ENCODE measurements at regions not wholly inside any gene's neighbourhood (a gene's known extent, or its start where the extent isn't known, plus 50 kb on each side); places are given as distances from the start of the nearest gene placed in this dataset.
"Not testable (repeated sequence)": the region's sequence is repeated elsewhere in the genome, so short reads cannot be mapped to it uniquely, and the experiment has no call there.

DNA sequence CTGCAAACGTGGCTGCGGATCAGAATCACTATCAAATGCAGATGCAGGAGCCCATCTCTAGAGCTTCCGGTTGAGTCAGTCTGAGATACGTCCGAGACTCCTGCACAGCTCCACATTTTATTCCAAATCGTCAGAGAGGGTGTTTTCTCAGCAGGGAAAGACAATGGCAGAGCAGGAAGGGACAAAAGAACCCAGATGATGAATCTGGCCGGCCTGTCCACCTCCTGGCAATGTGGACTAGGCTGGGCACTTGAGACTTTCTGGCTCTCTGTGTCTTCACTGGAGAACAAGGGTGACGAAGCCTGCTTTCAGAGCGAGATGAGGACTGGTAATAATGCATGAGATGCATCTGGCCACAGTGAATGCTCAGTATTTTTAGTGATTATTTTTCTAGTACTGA, 255.9 kb upstream of the MYT1L start:
- no peak overlapping the region for H3K4me3 ChIP-seq (ENCODE audit: low read depth, low read length)

DNA sequence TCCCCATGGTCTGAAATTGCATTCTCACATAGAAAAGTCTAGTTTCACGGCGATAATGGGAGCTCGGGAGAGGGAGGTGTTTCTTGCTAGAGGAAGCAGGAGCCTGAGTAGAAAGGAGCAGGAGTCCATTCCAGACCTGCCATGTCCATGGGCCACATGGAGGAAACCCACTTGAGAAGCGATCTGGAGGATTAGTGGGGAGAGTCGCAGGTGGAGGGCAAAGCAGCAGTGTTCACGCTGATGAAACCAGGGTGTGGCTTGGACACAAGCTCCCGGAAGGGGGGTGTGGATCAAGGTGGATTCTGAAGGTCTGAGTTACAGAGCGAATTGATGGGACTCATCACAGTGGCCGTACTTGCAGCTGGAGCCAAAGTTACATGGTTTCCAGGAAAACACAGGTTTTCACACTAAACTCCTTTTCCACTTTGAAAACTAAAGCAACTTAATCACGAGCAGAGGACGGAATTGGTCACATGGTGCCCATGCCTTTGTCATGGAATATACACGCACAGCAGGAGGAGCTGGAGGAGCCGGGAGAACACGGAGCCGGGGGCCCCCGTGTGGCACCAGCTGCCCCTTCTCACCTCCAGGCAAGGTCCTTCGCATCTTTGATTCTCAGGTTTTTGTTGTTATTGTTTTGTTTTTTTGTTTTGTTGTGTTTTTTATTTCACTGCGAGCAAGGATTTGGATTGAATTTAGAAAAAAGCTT, 255.1 kb upstream of the MYT1L start:
- no peak overlapping the region for H3K4me3 ChIP-seq (ENCODE audit: low read depth, low read length)

DNA sequence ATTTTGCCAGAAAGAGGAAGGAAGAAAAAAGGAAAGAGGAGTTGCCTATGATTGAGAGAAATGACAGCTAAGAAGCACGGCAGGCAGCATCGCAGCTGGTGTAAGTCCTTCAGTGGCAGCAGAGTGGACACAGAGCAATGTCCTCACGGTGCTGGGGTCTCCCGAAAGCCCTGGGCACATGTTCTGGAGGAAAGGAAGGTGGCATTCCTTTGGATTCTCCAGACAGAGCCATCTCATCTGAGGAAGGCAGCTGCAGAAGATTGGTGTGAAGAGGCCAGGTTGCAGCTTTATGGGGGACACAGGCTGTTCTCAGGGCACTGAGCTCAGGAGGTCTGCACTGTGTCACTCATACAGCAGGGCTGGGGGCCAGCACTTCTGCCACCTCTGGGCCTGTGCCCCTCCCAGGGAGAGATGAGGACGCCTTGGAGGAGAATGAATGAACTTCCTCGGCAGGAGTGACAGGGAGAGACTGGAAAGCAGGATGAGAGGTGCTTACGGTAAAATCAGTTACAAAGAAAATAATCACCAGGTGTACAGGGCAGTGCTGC, 252.0 kb upstream of the MYT1L start:
- H3K4me3 ChIP-seq (ENCODE audit: low read depth, low read length): no peak overlapping the region

DNA sequence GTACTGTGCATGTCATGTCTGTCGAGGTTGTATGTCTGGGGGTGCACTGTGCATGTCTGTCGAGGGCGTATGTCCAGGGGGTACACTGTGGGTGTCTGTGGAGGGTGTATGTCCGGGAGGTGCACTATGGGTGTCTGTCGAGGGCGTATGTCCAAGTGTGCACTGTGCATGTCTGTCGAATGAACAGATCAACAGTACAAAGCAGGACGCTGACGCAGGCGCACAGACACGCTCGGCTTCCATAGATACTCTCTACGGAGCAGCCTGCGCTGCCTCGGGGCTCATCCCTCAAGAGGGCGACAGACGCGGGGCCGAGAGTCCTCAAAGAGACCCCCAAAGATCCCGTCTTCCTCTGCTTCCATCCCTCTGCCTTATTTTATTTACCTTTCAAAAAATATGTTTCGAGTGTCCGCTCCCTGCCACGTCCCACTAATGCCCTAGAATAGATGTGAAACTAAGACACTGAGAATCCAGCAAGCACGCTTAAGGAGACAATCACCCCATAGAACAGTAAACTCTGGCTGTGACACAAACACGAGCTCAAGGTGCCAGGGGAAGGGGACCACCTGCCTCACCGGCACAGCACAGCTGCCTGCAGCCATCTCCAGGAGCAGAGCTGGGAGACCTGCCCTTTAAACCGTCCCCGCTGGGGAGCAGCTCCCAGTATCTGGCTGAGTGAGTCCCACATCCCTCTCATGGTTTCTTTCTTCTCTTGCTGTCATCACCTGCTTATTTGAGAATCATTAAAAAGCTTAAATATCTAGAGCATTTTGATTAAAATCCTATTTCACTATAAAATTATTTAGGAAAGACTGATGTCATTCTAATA, 250.5 kb upstream of the MYT1L start:
- H3K4me3 ChIP-seq (ENCODE audit: low read depth, low read length): no peak overlapping the region

DNA sequence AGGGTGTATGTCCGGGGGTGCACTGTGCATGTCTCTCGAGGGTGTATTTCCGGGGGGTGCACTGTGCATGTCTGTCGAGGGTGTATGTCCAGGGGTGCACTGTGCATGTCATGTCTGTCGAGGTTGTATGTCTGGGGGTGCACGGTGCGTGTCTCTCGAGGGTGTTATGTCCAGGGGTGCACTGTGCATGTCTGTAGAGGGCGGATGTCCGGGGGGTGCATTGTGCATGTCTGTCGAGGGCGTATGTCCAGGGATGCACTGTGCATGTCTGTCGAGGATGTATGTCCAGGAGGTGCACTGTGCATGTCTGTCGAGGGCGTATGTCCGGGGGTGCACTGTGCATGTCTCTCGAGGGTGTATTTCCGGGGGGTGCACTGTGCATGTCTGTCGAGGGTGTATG, 249.8 kb upstream of the MYT1L start:
- H3K4me3 ChIP-seq (ENCODE audit: low read depth, low read length): not testable (repeated sequence)

DNA sequence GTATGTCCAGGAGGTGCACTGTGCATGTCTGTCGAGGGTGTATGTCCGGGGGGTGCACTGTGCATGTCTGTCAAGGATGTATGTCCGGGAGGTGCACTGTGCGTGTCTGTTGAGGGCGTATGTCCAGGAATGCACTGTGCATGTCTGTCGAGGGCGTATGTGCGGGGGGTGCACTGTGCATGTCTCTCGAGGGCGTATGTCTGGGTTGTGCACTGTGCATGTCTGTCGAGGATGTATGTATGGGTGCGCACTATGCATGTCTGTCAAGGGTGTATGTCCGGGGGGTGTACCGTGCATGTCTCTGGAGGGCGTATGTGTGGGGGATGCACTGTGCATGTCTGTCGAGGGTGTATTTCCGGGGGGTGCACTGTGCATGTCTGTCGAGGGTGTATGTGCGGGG, 249.3 kb upstream of the MYT1L start:
- H3K4me3 ChIP-seq (ENCODE audit: low read depth, low read length): no peak overlapping the region

DNA sequence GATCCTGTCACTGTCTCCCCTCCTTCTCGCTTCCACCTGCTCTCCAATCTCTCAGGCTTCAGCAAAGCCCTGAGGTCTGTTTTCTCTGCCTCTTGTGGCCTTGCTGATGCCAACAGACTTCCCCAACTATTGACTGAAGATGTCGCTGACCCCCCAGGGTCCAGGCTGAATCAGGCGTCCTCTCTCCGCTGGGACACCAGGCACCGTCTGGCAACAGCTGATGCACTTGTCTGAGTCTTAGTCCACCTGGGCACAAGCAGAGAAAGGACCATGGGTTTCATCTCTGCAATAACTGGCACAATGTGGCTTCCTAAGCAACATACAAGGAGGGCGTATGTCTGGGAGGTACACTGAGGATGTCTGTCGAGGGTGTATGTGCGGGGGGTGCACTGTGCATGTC, 248.7 kb upstream of the MYT1L start:
- H3K4me3 ChIP-seq (ENCODE audit: low read depth, low read length): no peak overlapping the region

DNA sequence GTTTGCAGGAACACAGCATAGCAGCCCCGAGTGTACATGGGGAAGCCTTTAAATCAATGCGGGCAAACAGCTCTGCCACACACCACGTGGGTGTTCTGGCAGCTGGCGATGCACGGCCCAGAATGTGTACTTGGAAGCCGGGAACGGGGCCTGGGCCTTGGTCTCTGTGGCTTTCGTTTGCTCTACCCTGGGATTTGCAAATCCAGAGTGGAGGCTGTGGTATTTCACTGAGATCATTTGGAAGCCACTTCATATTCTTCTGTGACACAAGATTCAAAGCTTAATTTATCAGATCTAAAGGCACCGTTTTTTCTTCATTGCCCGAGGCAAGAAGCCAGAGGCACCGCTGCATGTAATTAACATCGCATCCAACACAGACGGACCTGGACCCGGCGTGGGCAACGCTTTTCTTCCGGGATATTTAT, 246.3 kb upstream of the MYT1L start:
- no peak overlapping the region for H3K4me3 ChIP-seq (ENCODE audit: low read depth, low read length)

DNA sequence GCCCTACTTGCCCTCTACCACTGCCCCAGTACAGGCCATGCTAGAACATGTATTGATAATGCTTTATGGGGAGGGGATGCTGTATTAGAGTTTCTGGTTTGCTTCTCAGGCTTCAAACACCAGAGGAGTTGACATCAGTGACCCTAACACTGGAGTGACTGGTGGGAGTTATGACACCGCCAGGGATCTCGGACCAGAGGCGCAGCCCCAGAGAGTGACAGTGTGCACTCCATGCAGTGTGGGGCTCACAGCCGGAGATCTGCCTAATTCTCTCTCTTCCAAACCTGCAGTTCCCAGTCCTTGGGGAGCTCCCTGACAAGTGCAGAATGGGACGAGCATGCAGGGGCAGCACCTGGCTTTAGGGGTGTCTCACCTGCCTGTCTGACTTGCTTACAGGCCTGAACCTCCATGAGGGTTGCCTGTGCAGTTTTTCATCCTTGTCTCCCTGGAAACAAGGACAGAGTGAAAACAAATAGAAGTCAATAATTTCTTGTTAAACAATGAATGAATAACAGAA, 244.9 kb upstream of the MYT1L start:
- no peak overlapping the region for H3K4me3 ChIP-seq (ENCODE audit: low read depth, low read length)

DNA sequence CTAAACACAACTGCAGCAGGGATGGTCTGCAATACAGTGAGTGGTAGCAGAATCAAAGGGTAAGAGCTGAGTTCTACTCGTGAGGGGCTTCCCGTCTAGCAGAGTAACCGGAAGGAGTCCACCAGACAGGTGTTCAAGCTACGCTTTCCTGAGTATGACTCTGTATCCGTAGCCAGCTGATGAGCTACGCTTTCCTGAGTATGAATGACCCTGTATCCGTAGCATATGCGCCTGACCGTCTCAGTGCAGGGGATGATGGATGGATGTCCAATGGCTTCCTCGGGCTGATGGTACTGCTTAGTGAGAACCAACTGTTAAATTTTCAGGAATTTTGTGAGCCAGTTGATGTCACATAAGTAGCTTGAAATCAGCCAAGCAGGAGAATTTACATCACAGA, 244.1 kb upstream of the MYT1L start:
- no peak overlapping the region for H3K4me3 ChIP-seq (ENCODE audit: low read depth, low read length)

DNA sequence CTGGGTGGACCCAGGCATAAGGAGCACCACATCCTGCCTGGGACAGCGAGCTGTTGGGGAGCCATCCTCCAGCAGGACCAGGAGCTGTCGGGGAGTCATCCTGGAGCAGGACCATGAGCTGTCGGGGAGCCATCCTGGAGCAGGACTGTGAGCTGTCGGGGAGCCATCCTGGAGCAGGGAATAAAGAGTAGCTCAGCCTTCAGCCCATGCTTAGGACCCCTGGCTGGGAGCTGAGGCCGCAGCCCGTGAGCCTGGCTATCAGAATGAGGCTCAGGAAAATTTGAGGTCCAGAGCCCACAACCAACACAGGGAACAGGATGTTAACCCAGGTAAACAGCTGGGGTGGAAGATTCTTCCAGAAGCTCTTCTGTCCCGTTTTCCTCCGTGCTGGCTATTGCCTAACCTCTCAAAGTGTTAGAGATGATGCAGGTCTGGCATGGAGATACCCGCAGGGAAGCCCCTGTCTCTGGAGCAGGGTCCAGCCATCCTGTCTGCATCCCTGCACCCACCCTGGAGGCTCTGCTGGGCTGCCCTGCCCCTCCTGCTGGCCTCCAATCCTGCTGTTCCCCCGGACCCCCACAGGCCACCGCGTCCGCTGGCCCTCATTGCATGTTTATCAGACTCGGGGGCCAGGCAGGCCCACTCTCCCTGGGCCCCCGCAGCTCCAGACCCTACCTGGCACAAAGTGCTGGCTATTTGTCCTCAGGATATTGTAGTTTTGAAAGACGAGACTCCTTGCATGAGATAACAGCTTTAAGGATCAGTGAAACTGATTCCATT, 243.5 kb upstream of the MYT1L start:
- H3K4me3 ChIP-seq (ENCODE audit: low read depth, low read length): no peak overlapping the region

DNA sequence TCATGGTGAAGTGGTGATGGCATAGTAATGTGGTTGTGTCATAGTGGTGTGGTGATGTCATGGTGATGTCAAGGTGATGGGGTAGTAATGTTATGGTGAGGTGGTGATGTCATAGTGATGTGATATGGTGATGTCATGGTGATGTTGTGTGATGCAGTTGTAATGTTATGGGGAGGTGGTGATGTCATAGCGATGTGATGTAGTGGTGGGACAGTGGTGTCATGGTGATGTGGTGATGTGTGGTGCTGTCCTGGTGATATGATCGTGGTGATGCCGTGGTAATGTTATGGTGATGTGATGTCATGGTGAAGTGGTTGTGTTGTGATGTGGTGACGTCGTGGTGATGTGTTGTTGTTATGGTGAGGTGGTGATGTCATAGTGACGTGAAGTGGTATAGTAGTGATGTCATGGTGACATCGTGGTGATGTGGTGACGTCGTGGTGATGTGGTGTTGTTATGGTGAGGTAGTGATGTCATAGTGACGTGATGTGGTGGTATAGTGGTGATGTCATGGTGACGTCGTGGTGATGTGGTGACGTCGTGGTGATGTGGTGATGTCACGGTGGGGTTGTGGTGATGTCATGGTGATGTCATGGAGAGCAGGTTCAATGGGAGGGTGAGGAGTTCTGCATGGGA, 242.7 kb upstream of the MYT1L start:
- H3K4me3 ChIP-seq (ENCODE audit: low read depth, low read length): no peak overlapping the region

DNA sequence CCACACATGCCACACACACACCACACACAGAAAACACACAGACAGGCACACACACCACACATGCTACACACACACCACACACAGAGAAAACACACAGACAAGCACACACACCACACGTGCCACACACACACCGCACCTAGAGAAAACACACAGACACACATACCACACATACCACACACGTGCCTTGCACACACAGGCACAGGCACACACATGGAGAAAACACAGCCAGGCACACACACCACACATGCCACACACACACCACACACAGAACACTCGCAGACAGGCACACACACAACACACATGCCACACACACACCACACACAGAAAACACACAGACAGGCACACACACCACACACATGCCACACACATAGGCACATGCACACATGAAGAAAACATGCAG, 242.1 kb upstream of the MYT1L start:
- H3K4me3 ChIP-seq (ENCODE audit: low read depth, low read length): no peak overlapping the region

DNA sequence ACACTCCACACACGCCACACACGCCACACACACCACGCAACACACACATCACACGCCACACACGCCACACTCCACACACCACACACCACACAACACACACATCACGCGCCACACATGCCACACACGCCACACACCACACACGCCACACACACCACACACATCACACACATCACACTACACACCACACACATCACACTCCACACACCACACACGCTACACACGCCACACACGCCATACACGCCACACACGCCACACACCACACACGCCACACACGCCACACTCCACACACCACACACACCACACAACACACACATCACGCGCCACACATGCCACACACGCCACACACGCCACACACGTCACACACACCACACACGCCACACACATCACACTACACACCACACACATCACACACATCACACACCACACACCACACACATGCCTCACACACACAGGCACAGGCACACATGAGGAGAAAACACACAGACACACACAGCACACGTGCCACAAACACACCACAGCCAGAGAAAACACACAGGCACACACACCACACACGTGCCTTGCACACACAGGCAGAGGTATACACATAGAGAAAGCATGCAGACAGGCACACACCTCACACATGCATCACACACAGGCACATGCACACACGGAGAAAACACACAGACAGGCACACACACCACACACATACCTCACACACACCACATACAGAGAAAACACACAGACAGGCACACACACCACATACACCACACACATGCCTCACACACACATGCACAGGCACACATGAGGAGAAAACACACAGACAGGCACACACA, 241.5 kb upstream of the MYT1L start:
- no peak overlapping the region for H3K4me3 ChIP-seq (ENCODE audit: low read depth, low read length)

DNA sequence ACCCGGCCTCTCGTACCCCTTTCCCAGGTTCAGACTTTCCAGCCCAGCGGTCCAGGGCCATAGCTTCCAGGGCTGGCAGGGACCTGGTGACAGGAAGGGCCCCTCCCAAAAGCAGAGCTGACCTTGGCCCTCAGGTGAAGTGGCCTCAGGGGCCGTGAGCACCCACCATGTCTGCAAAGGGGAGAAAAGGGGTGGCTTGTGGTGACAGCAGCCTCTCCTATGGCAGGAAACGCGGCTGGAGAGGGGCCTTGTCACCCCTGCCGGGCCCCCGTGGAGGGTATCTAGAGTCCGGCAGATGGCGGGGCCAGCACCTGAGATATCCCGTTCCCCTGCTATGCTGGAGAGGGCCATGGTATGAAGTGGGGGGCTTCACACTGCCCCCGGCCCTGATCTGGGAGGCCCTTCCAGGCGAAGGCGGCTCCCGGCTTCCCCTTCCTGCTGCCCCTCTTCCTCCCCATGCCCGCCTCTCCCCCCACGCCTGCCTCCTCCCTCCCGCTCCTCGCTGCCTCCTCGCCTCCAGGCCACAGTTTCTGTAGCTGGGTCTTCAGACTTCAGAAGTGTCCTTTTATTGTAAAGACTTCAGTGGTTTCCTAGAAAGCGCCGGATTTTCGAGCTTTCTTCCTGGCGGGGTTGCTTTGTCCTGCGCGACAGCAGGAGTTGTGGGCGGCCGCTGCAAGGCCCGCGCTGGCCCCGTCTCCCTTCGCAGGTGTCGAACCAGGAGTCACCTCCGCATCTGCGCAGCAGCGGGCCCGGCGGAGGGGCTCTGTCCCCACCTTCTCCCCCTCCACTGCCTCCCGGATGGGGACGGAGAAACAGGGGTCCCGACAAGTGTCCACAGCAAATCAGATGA, 240.5 kb upstream of the MYT1L start:
- H3K4me3 ChIP-seq (ENCODE audit: low read depth, low read length): no peak overlapping the region

DNA sequence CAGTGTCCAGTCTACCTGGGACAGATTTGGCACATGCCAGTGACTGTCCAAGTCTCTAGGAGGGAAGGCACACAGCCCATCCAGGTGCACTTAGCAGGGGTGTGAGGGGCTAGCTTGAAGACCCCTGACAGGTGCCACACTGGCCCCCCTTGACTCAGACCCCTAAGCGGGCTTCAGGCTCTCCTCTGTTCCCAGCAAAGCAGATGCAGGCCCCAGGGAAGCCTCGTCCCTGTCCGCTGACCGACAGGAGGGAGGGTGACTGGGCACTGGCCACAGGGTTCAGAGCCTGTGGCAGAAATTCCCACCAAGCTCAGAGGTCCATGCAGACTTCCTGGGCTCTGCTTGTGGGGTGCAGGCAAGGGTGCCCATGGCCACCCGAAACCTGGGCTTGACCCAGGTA, 239.8 kb upstream of the MYT1L start:
- no peak overlapping the region for H3K4me3 ChIP-seq (ENCODE audit: low read depth, low read length)

DNA sequence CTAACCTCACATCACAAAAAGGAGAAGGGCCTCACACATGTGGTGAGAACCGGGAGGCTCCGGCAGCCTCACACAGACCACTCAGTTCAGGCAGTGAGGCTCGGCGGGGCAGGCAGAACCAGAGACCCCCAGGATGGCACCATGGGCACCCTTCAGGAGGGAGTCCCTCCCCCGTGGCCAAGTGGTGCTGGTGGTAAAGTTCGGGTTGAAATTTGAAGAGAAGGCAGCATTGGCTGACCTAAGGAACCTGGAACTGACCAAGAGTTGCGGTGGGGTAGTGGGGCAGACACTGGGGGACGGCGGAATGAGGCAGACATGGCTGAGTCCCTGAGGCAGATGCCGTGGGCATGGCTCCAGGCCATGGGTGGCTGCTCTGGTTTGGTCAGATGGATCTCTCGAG, 239.3 kb upstream of the MYT1L start:
- H3K4me3 ChIP-seq (ENCODE audit: low read depth, low read length): no peak overlapping the region

DNA sequence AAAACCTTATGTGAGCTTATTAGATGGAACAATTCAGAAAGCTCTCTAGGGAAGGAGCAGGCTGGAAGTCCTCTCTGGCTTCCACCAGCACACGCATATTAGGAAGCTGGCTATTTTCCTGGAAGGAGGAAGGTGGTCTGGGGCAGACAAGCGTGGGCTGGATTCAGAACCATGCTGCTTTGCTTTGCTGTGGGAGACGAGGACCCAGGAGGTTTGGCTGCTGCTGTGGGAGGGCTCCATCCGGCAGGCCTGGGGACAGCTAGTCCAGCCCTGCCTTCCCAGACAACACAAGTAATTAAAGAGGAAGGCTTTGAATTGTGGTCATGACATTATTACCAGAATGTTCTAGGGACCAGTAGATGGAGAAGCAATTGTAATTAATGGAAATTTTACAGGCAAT, 238.8 kb upstream of the MYT1L start:
- H3K4me3 ChIP-seq (ENCODE audit: low read depth, low read length): no peak overlapping the region

DNA sequence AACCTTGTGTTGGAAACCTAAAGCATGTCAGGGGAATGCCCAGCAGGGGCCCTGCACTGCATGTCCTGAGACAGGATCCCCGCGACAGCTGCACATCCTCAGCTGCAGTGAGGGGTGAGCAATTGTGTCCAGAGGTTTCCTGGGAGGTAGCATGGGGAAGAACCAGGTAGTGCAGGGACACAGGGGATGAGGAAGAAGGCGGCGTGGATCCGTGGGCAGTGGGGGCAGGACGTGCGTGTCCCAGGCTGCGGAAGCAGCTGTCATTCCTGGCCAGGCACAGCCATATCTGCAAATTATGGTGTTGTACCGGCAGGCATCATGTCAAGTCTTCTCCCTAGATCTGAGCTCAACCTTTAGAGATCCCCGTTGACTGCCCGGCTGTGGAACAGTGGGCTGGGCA, 238.2 kb upstream of the MYT1L start:
- H3K4me3 ChIP-seq (ENCODE audit: low read depth, low read length): no peak overlapping the region

Data from iPS-11a (cell line).